OCI-LY3 (cell line): ENCODE measurements at regions not wholly inside any gene's neighbourhood (a gene's known extent, or its start where the extent isn't known, plus 50 kb on each side); places are given as distances from the start of the nearest gene placed in this dataset.
"Not testable (repeated sequence)": the region's sequence is repeated elsewhere in the genome, so short reads cannot be mapped to it uniquely, and the experiment has no call there.

Source experiments
- H2AFZ ChIP-seq: fragments of 200-600, 300-600 bp; shearing (Covaris generic); 2 replicates; pipeline ENCODE4 v1.6.0; 2014; ENCODE audit warnings: antibody characterized with exemption, low read depth, low read length
- H3K27ac ChIP-seq: fragments of 200-600, 300-600 bp; sonication (generic); 2 replicates; pipeline ENCODE4 v1.5.1; 2014; ENCODE audit warnings: mild to moderate bottlenecking, low read length, moderate library complexity, mixed read lengths
- H3K27me3 ChIP-seq: fragments of 200-600, 300-600 bp; sonication (generic); 2 replicates; pipeline ENCODE4 v1.6.1; 2014; ENCODE audit warnings: low read depth, low read length, mixed read lengths
- H3K36me3 ChIP-seq: fragments of 200-600, 300-600 bp; sonication (generic); replicated peaks from 2 replicates; pipeline ENCODE3; 2014; ENCODE audit warnings: low read depth, low read length, mixed read lengths
- H3K4me1 ChIP-seq: fragments of 300-600, 200-600 bp; sonication (generic); 2 replicates; pipeline ENCODE4 v1.6.1; 2014; ENCODE audit warnings: low read length, mixed read lengths
- H3K4me2 ChIP-seq: fragments of 200-600, 300-600 bp; sonication (generic); 2 replicates; pipeline ENCODE4 v1.6.1; 2014; ENCODE audit warnings: low read length, mixed read lengths
- H3K4me3 ChIP-seq: fragments of 300-600, 200-600 bp; sonication (generic); 2 replicates; pipeline ENCODE4 v1.5.1; 2014; ENCODE audit warnings: antibody characterized with exemption, mild to moderate bottlenecking, low read length, moderate library complexity
- H3K79me2 ChIP-seq: fragments of 300-600, 200-600 bp; shearing (Covaris generic); 2 replicates; pipeline ENCODE4 v1.6.1; 2014; ENCODE audit warnings: mild to moderate bottlenecking, low read length, mixed read lengths
- H3K9ac ChIP-seq: fragments of 300-600, 200-600 bp; shearing (Covaris generic); 2 replicates; pipeline ENCODE4 v1.6.0; 2014; ENCODE audit warnings: mild to moderate bottlenecking, low read length, moderate library complexity
- H3K9me3 ChIP-seq: fragments of 200-600, 300-600 bp; shearing (Covaris generic); 2 replicates; pipeline ENCODE4 v1.6.1; 2014; ENCODE audit warnings: low read length, mixed read lengths; ENCODE audit not compliant: insufficient read depth
- H4K20me1 ChIP-seq: fragments of 200-600, 300-600 bp; sonication (generic); 2 replicates; pipeline ENCODE4 v1.6.1; 2016; ENCODE audit warnings: low read length, mixed read lengths; ENCODE audit not compliant: insufficient read depth
- EZH2phosphoT487 ChIP-seq: fragments of 200-600 bp; shearing (Covaris generic); IDR thresholded peaks from 2 replicates; pipeline ENCODE4 v1.6.1; 2018; ENCODE audit warnings: antibody characterized with exemption, mixed run types, low read depth
- TF ChIP-seq, protein P1 (sequence below): fragments of 200-600, 300-600 bp; sonication (generic); IDR thresholded peaks from 2 replicates; pipeline ENCODE4 v1.5.1; 2014; ENCODE audit warnings: antibody characterized with exemption, low read length, low read depth

GRCh38 chr21:7932834-7933233 lies 2588.5 kb upstream of the TPTE start:
- H3K9me3 ChIP-seq: peaks cover 89% of the 10 kb centered on the region
- H4K20me1 ChIP-seq, H2AFZ ChIP-seq, H3K4me1 ChIP-seq, H3K27me3 ChIP-seq, H3K9ac ChIP-seq, H3K36me3 ChIP-seq, H3K79me2 ChIP-seq, H3K27ac ChIP-seq, H3K4me3 ChIP-seq, H3K4me2 ChIP-seq: not testable (repeated sequence)

- H3K9ac ChIP-seq: no peak overlapping the region
- no peaks in the 10 kb centered on the region for H3K36me3 ChIP-seq
- TF ChIP-seq, protein P1, sequence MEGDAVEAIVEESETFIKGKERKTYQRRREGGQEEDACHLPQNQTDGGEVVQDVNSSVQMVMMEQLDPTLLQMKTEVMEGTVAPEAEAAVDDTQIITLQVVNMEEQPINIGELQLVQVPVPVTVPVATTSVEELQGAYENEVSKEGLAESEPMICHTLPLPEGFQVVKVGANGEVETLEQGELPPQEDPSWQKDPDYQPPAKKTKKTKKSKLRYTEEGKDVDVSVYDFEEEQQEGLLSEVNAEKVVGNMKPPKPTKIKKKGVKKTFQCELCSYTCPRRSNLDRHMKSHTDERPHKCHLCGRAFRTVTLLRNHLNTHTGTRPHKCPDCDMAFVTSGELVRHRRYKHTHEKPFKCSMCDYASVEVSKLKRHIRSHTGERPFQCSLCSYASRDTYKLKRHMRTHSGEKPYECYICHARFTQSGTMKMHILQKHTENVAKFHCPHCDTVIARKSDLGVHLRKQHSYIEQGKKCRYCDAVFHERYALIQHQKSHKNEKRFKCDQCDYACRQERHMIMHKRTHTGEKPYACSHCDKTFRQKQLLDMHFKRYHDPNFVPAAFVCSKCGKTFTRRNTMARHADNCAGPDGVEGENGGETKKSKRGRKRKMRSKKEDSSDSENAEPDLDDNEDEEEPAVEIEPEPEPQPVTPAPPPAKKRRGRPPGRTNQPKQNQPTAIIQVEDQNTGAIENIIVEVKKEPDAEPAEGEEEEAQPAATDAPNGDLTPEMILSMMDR: no peak
- TF ChIP-seq EZH2phosphoT487: no peak
- H3K27ac ChIP-seq: no peak overlapping the region
- no peaks in the 10 kb centered on the region for H3K79me2 ChIP-seq
- H3K4me1 ChIP-seq: no peaks in the 10 kb centered on the region
- H3K27me3 ChIP-seq: no peaks in the 10 kb centered on the region
- H4K20me1 ChIP-seq: no peaks in the 10 kb centered on the region
- H2AFZ ChIP-seq: no peak overlapping the region
- H3K4me3 ChIP-seq: no peak overlapping the region
- no peak overlapping the region for H3K4me2 ChIP-seq
- H3K9me3 ChIP-seq: peaks cover 89% of the 10 kb centered on the region
These were observed 2587.5 kb upstream of the TPTE start for GRCh38 chr21:7933923-7934322.

DNA sequence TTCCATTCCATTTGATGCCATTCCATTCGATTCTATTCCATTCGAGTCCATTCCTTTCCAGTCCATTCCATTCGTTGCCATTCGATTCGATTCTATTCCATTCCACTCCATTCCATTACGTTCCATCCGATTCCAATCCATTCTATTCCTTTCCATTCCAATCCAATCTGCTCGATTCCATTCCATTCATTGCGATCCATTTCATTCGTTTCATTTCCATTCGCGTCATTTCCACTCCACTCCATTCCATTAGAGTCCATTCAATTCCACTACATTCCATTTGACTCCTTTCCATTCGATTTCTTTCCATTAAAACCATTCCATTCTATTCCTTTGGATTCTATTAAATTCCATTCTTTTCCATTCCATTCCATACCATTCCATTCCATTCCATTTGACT lies 2584.1 kb upstream of the TPTE start:
- H2AFZ ChIP-seq, H3K4me2 ChIP-seq, H3K79me2 ChIP-seq, H3K36me3 ChIP-seq, H3K27me3 ChIP-seq, H3K27ac ChIP-seq, H4K20me1 ChIP-seq, H3K4me1 ChIP-seq, H3K9ac ChIP-seq, H3K4me3 ChIP-seq: not testable (repeated sequence)
- peaks cover 94% of the 10 kb centered on the region for H3K9me3 ChIP-seq

GRCh38 chr21:7938223-7938622 lies 2583.2 kb upstream of the TPTE start:
- H4K20me1 ChIP-seq: not testable (repeated sequence)

GRCh38 chr21:7941432-7941831 lies 2580.0 kb upstream of the TPTE start:
- not testable (repeated sequence) for H3K4me2 ChIP-seq, H3K4me1 ChIP-seq, H3K79me2 ChIP-seq, H3K4me3 ChIP-seq, H3K9ac ChIP-seq, H3K27me3 ChIP-seq, H4K20me1 ChIP-seq, H2AFZ ChIP-seq, H3K36me3 ChIP-seq, H3K27ac ChIP-seq
- H3K9me3 ChIP-seq: peaks cover 91% of the 10 kb centered on the region

More at GRCh38 chr21:7938223-7938622, 2583.2 kb upstream of the TPTE start:
- H3K4me1 ChIP-seq, H3K79me2 ChIP-seq, H3K9ac ChIP-seq, H3K27me3 ChIP-seq, H3K4me3 ChIP-seq, H2AFZ ChIP-seq, H3K27ac ChIP-seq, H3K4me2 ChIP-seq, H3K36me3 ChIP-seq: not testable (repeated sequence)
- H3K9me3 ChIP-seq: peaks cover 94% of the 10 kb centered on the region

- H3K4me3 ChIP-seq, H2AFZ ChIP-seq, H3K27ac ChIP-seq, H4K20me1 ChIP-seq, H3K79me2 ChIP-seq, H3K27me3 ChIP-seq, H3K36me3 ChIP-seq, H3K4me2 ChIP-seq, H3K9ac ChIP-seq, H3K4me1 ChIP-seq: not testable (repeated sequence)
- peaks cover 91% of the 10 kb centered on the region for H3K9me3 ChIP-seq
These were observed 2579.2 kb upstream of the TPTE start for GRCh38 chr21:7942219-7942618.

DNA sequence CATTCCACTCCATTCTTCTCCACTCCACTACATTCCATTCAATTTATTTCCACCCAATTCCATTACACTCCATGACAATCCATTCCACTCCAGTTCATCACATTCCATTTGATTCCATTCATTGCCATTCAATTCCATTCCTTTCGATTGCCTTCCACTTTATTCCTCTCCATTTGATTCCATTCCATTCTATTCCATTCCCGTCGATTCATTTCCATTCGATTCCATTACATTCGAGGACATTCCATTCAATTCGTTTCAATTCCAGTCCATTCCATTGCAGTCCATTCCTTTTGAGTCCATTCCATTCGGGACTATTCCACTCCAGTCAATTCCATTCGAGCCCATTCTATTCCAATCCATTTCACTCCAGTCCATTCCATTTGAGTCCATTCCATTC lies 2577.8 kb upstream of the TPTE start:
- not testable (repeated sequence) for H3K79me2 ChIP-seq, H3K9ac ChIP-seq, H4K20me1 ChIP-seq, H3K4me2 ChIP-seq, H2AFZ ChIP-seq, H3K27ac ChIP-seq, H3K4me1 ChIP-seq, H3K4me3 ChIP-seq, H3K36me3 ChIP-seq, H3K27me3 ChIP-seq
- H3K9me3 ChIP-seq: peaks cover 88% of the 10 kb centered on the region
